ENCODE measurements at regions not wholly inside any gene's neighbourhood (a gene's known extent, or its start where the extent isn't known, plus 50 kb on each side); places are given as distances from the start of the nearest gene placed in this dataset.

DNA sequence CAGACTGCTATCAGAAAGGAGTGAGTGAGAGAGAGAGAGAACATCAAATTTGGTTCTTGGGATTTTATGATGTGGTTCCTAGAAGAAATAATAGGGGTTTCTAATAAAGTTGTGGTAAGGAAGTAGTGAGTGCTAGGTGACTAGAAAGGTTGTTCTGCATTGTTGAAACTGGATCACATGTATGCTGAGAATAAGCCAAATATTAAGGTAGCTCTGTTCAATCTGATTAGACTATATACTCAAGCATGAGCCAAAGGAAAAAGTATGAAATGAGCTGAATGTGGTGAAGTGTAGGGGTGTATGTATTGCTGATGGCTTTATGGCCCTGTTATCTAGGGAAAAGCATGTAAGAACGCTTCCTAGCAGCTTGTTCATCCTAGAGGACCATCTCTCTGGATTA lies 63.0 kb upstream of the IMPG1 start:
- H3K4me1 ChIP-seq (ENCODE audit: control insufficient read depth, extremely low read depth, insufficient read depth, low read length), result no peaks in the 10 kb centered on the region
- no peak overlapping the region for H3K4me3 ChIP-seq (replicated peaks in 1 of 3; ENCODE audit: insufficient read depth in 1 of 3, low read depth in 1 of 3, low read length in 3 of 3)
- DNase-seq (ENCODE audit: low read depth, low spot score), result no peak
- no peak for TF ChIP-seq MYC (IDR thresholded peaks at IDR 0.05; ENCODE audit: low read depth, low read length)
- no peak for TF ChIP-seq POLR2A (IDR thresholded peaks at IDR 0.05; ENCODE audit: low read depth, low read length)
- TF ChIP-seq, protein P1, sequence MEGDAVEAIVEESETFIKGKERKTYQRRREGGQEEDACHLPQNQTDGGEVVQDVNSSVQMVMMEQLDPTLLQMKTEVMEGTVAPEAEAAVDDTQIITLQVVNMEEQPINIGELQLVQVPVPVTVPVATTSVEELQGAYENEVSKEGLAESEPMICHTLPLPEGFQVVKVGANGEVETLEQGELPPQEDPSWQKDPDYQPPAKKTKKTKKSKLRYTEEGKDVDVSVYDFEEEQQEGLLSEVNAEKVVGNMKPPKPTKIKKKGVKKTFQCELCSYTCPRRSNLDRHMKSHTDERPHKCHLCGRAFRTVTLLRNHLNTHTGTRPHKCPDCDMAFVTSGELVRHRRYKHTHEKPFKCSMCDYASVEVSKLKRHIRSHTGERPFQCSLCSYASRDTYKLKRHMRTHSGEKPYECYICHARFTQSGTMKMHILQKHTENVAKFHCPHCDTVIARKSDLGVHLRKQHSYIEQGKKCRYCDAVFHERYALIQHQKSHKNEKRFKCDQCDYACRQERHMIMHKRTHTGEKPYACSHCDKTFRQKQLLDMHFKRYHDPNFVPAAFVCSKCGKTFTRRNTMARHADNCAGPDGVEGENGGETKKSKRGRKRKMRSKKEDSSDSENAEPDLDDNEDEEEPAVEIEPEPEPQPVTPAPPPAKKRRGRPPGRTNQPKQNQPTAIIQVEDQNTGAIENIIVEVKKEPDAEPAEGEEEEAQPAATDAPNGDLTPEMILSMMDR (IDR thresholded peaks at IDR 0.05; ENCODE audit: extremely low read depth in 1 of 2, insufficient read depth in 1 of 2, low read depth in 1 of 2, low read length in 2 of 2), result no peak
- no TSS peak for BruUV-seq (replicated peaks)
- no peak overlapping the region for H3K4me2 ChIP-seq (ENCODE audit: insufficient read depth, low read length)
- no peak overlapping the region for H3K27ac ChIP-seq (ENCODE audit: insufficient read depth, low read depth, low read length)
- intact Hi-C loops (cut with micrococcal nuclease) (no loop called here), dilution Hi-C loops (cut with MboI; ENCODE audit: extremely low pct_ligation_motif_present, low sequenced_read_pairs) (no loop called here)
- POLR2A ChIA-PET, result no interaction called here
- CTCF ChIA-PET, result no interaction called here
- no peaks in the 10 kb centered on the region for H3K9me1 ChIP-seq (replicated peaks; ENCODE audit: control insufficient read depth, extremely low read depth, insufficient read depth, low read length)
- no peaks in the 10 kb centered on the region for H3K27me3 ChIP-seq (ENCODE audit: control insufficient read depth in 2 of 2, insufficient read depth in 2 of 2, low read length in 2 of 2)
- no peak overlapping the region for H3K9ac ChIP-seq (replicated peaks; ENCODE audit: extremely low read depth, insufficient read depth, low read length)
- H3K79me2 ChIP-seq (ENCODE audit: control insufficient read depth, insufficient read depth, low read length), result no peaks in the 10 kb centered on the region
- H3K36me3 ChIP-seq (ENCODE audit: control insufficient read depth in 2 of 2, extremely low read depth in 1 of 2, insufficient read depth in 2 of 2, low read length in 2 of 2), result no peaks in the 10 kb centered on the region
- H3K9me3 ChIP-seq (replicated peaks; ENCODE audit: control insufficient read depth, insufficient read depth, low read length), result no peaks in the 10 kb centered on the region
- no peak for FAIRE-seq
- H2AFZ ChIP-seq (ENCODE audit: low read depth, low read length), result no peak overlapping the region
- no peaks in the 10 kb centered on the region for H4K20me1 ChIP-seq (replicated peaks; ENCODE audit: control insufficient read depth, extremely low read depth, insufficient read depth, low read length)

DNA sequence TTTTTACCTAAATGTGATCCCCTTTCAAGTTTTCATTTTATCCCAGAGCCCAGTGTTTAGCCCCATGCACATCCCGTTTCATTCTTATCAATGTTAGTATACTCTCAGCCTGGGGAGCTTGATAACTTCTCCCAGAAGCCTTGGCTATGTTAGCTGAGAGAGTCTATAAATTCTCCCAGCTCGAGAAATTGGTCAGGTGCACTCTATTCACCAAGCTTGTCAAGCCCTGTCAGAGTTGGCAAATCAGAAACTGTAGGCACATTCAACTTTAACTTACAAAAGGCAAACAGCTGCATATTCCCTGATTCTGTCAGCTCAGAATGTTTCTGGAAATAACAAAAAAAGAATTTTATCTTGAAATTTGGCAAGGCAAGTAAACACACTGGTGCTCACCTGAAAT lies 62.2 kb upstream of the IMPG1 start:
- ChIA-PET POLR2A (no interaction called here), CTCF (no interaction called here)
- Histone ChIP-seq H3K36me3 (ENCODE audit: control insufficient read depth in 2 of 2, extremely low read depth in 1 of 2, insufficient read depth in 2 of 2, low read length in 2 of 2) (no peaks in the 10 kb centered on the region), H4K20me1 (replicated peaks; ENCODE audit: control insufficient read depth, extremely low read depth, insufficient read depth, low read length) (no peaks in the 10 kb centered on the region), H3K27ac (ENCODE audit: insufficient read depth, low read depth, low read length) (no peak overlapping the region), H3K27me3 (ENCODE audit: control insufficient read depth in 2 of 2, insufficient read depth in 2 of 2, low read length in 2 of 2) (no peaks in the 10 kb centered on the region), H3K9me3 (replicated peaks; ENCODE audit: control insufficient read depth, insufficient read depth, low read length) (no peaks in the 10 kb centered on the region), H3K79me2 (ENCODE audit: control insufficient read depth, insufficient read depth, low read length) (no peaks in the 10 kb centered on the region), H3K4me2 (ENCODE audit: insufficient read depth, low read length) (no peak overlapping the region), H2AFZ (ENCODE audit: low read depth, low read length) (no peak overlapping the region), H3K4me3 (replicated peaks in 1 of 3; ENCODE audit: insufficient read depth in 1 of 3, low read depth in 1 of 3, low read length in 3 of 3) (no peak overlapping the region), H3K9ac (replicated peaks; ENCODE audit: extremely low read depth, insufficient read depth, low read length) (no peak overlapping the region), H3K9me1 (replicated peaks; ENCODE audit: control insufficient read depth, extremely low read depth, insufficient read depth, low read length) (no peaks in the 10 kb centered on the region), H3K4me1 (ENCODE audit: control insufficient read depth, extremely low read depth, insufficient read depth, low read length) (no peaks in the 10 kb centered on the region)
- no TSS peak for BruUV-seq (replicated peaks)
- no peak for FAIRE-seq
- intact Hi-C loops (cut with micrococcal nuclease) (no loop called here), dilution Hi-C loops (cut with MboI; ENCODE audit: extremely low pct_ligation_motif_present, low sequenced_read_pairs) (no loop called here)
- TF ChIP-seq MYC (IDR thresholded peaks at IDR 0.05; ENCODE audit: low read depth, low read length) (no peak), FOS (IDR thresholded peaks at IDR 0.05; ENCODE audit: borderline replicate concordance, insufficient read depth, low read length) (no peak), EZH2 (IDR thresholded peaks at IDR 0.05; ENCODE audit: borderline replicate concordance, low read depth, low read length, severe bottlenecking) (no peak)
- no peak for DNase-seq (ENCODE audit: low read depth, low spot score)

Measured in endothelial cell of umbilical vein (primary cell).